ENCODE measurements at regions not wholly inside any gene's neighbourhood (a gene's known extent, or its start where the extent isn't known, plus 50 kb on each side); places are given as distances from the start of the nearest gene placed in this dataset.

DNA sequence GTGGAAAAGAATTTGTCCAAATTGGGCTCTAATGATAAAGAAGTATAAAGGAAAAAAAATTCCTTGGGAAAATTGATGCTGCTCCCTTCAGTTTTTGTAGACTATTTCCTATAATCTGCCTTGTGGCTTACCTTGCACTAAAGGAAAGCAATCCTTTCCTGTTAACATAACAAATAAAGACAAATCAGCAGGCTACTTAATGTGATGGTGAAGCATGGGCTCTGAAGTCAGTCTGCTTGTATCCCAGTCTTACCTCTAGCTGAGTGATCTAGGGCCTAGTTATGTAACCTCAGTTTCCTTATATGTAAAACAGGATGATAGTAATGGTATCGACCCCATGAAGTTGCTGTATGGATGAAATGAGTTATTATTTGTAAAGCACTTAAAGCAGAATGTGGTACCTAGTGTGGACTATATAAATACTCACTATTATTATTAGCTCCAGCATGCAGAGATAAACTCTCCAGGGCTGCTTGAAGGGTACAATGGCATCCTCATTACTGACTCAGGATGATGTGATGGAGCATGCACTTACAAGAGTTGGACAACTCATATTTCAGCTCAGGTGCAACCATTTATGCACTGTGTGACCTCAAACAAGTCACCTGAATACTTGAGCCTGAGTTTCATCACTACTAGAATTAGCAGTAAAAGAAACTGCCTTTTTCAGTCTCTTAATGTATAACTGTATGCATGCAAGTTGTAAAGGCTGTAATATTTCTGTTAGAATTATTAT is 156.1 kb downstream of the DKK1 start:
- TF ChIP-seq CTCF (IDR thresholded peaks at IDR 0.05 in 8 of 11, conservative IDR thresholded peaks at IDR 0.05 in 3 of 11) (no peak), POLR2AphosphoS5 (IDR thresholded peaks at IDR 0.05) (no peak)
